SK-N-SH (cell line): ENCODE measurements at regions not wholly inside any gene's neighbourhood (a gene's known extent, or its start where the extent isn't known, plus 50 kb on each side); places are given as distances from the start of the nearest gene placed in this dataset.

Experiments used
- CTCF ChIA-PET: fragments of 300-600, 350-600 bp; formaldehyde crosslinking; extraction: SDS; loops from one replicate; lab custom pipeline; 2021; lab: Yijun Ruan, JAX
- POLR2A ChIA-PET: fragments of 350-600 bp; sonication (Branson Sonifier 250); formaldehyde crosslinking; extraction: SDS; loops from one replicate; lab custom pipeline; 2020; ENCODE audit warnings: antibody characterized with exemption, inconsistent platforms; lab: Yijun Ruan, JAX
- DNase-seq: peaks from one replicate; pipeline ENCODE4 v3.0.0; 2012
- H2AFZ ChIP-seq: fragments of 200-600 bp; sonication (generic); 2 replicates; pipeline ENCODE4 v1.8.1; 2016; ENCODE audit warnings: antibody characterized with exemption, mild to moderate bottlenecking, low read depth
- H3F3A ChIP-seq: fragments of 200-600 bp; sonication (generic); replicated peaks from 2 replicates; pipeline ENCODE3; 2016; ENCODE audit warnings: antibody characterized with exemption, mild to moderate bottlenecking; ENCODE audit not compliant: insufficient read depth
- H3K27ac ChIP-seq, 2 experiments: fragments of 200-500 bp in 1 of 2; fragments of 200-600 bp in 1 of 2; sonication (Bioruptor generic) in 1 of 2; sonication (generic), shearing (Covaris generic) in 1 of 2; 2 replicates each; pipeline versions ENCODE4 v1.5.1 to v1.6.1; 2014 to 2016; ENCODE audit warnings: low read depth in 2 of 2, inconsistent platforms in 1 of 2, low read length in 1 of 2, mild to moderate bottlenecking in 1 of 2, mixed read lengths in 1 of 2
- H3K27me3 ChIP-seq: fragments of 200-600 bp; sonication (generic), shearing (Covaris generic); 2 replicates; pipeline ENCODE4 v1.6.1; 2016; ENCODE audit warnings: mixed run types; ENCODE audit not compliant: insufficient read depth
- H3K36me3 ChIP-seq, 2 experiments: fragments of 200-500 bp in 1 of 2; fragments of 200-600 bp in 1 of 2; sonication (Bioruptor generic) in 1 of 2; sonication (generic) in 1 of 2; replicated peaks in 1 of 2; 2 replicates each; pipeline versions ENCODE3 to v1.5.1; 2014 to 2016; ENCODE audit warnings: low read length in 1 of 2, mild to moderate bottlenecking in 1 of 2; ENCODE audit not compliant: insufficient read depth in 2 of 2, control insufficient read depth in 1 of 2
- H3K4me1 ChIP-seq, 2 experiments: fragments of 200-500 bp in 1 of 2; fragments of 200-600 bp in 1 of 2; sonication (Bioruptor generic) in 1 of 2; sonication (generic), shearing (Covaris generic) in 1 of 2; 2 replicates each; pipeline versions ENCODE4 v1.5.1 to v1.6.1; 2014 to 2016; ENCODE audit warnings: low read depth in 1 of 2, low read length in 1 of 2, mixed run types in 1 of 2; ENCODE audit not compliant: insufficient read depth in 2 of 2, control insufficient read depth in 1 of 2
- H3K4me2 ChIP-seq: fragments of 200-600 bp; sonication (generic), shearing (Covaris generic); 2 replicates; pipeline ENCODE4 v1.6.1; 2017; ENCODE audit warnings: mixed run types
- H3K4me3 ChIP-seq, 2 experiments: fragments of 200-500 bp in 1 of 2; fragments of 200-600 bp in 1 of 2; sonication (Bioruptor generic) in 1 of 2; sonication (generic), shearing (Covaris generic) in 1 of 2; 2 replicates each; pipeline versions ENCODE4 v1.5.1 to v1.8.1; 2014 to 2016; ENCODE audit warnings: low read depth in 2 of 2, inconsistent platforms in 1 of 2, low read length in 1 of 2, mild to moderate bottlenecking in 1 of 2, mixed read lengths in 1 of 2, moderate library complexity in 1 of 2
- H3K79me2 ChIP-seq: fragments of 200-600 bp; sonication (generic); 2 replicates; pipeline ENCODE4 v1.8.1; 2017; ENCODE audit warnings: mild to moderate bottlenecking; ENCODE audit not compliant: insufficient read depth
- H3K9ac ChIP-seq: fragments of 200-600 bp; sonication (generic); 2 replicates; pipeline ENCODE4 v1.6.1; 2017; ENCODE audit warnings: mixed run types
- H3K9me2 ChIP-seq: fragments of 200-600 bp; sonication (generic); 2 replicates; pipeline ENCODE4 v1.6.1; 2017; ENCODE audit warnings: mixed run types
- H3K9me3 ChIP-seq: fragments of 200-600 bp; sonication (generic); 2 replicates; pipeline ENCODE4 v1.6.1; 2017; ENCODE audit warnings: mixed run types, mild to moderate bottlenecking, moderate library complexity
- H4K20me1 ChIP-seq: fragments of 200-600 bp; sonication (generic); 2 replicates; pipeline ENCODE4 v1.6.1; 2017; ENCODE audit warnings: mild to moderate bottlenecking, mixed run types; ENCODE audit not compliant: insufficient read depth
- ELF1 ChIP-seq: IDR thresholded peaks from 2 replicates; pipeline ENCODE4 v1.4.0; 2012
- EZH2phosphoT487 ChIP-seq: fragments of 200-600 bp; sonication (generic); IDR thresholded peaks from 2 replicates; pipeline ENCODE4 v1.6.1; 2017; ENCODE audit warnings: low read depth, mixed run types, mild to moderate bottlenecking, antibody characterized with exemption, moderate library complexity, borderline replicate concordance
- FOSL2 ChIP-seq: IDR thresholded peaks from 2 replicates; pipeline ENCODE4 v1.4.0; 2012; ENCODE audit warnings: low read depth, mild to moderate bottlenecking, moderate library complexity, borderline replicate concordance
- FOXJ3 ChIP-seq: sonication (generic); formaldehyde crosslinking; IDR thresholded peaks from 2 replicates; pipeline ENCODE4 v1.5.1; 2020; ENCODE audit warnings: mild to moderate bottlenecking, missing genetic modification reagents
- FOXM1 ChIP-seq: IDR thresholded peaks from 2 replicates; pipeline ENCODE4 v1.4.0; 2012; ENCODE audit warnings: low read depth, mild to moderate bottlenecking
- GABPA ChIP-seq: IDR thresholded peaks from 2 replicates; pipeline ENCODE4 v1.4.0; 2012; ENCODE audit warnings: low read depth, mild to moderate bottlenecking
- GATA2 ChIP-seq: sonication (generic); formaldehyde crosslinking; IDR thresholded peaks from 2 replicates; pipeline ENCODE4 v1.5.0; 2020; ENCODE audit warnings: mild to moderate bottlenecking, missing genetic modification reagents
- JUND ChIP-seq: IDR thresholded peaks from 2 replicates; pipeline ENCODE4 v1.4.0; 2012
- NRF1 ChIP-seq: IDR thresholded peaks from 2 replicates; pipeline ENCODE4 v1.6.1; 2012; ENCODE audit warnings: low read depth, mild to moderate bottlenecking, low read length
- POLR2AphosphoS5 ChIP-seq: IDR thresholded peaks from 2 replicates; pipeline ENCODE4 v1.6.1; 2012; ENCODE audit warnings: low read depth, low read length
- RCOR1 ChIP-seq: fragments of 150-350 bp; IDR thresholded peaks from 2 replicates; pipeline ENCODE4 v1.6.1; 2017; ENCODE audit warnings: antibody characterized with exemption, low read length
- TAF1 ChIP-seq: IDR thresholded peaks from 2 replicates; pipeline ENCODE4 v1.6.1; 2012; ENCODE audit warnings: low read depth, mild to moderate bottlenecking, low read length, moderate library complexity, borderline replicate concordance
- TCF12 ChIP-seq: IDR thresholded peaks from 2 replicates; pipeline ENCODE4 v1.4.0; 2012
- WGBS: methylation state at CpG from one replicate; pipeline ENCODE4 v1.1.6; 2017; ENCODE audit warnings: low lambda C conversion rate; 5-methylcytosine and 5-hydroxymethylcytosine counted together
- TF ChIP-seq, protein P1 (sequence below): IDR thresholded peaks from 2 replicates; pipeline ENCODE4 v1.4.0; 2012; ENCODE audit warnings: low read depth
- TF ChIP-seq, protein P2 (sequence below): IDR thresholded peaks from 2 replicates; pipeline ENCODE4 v1.4.0; 2012; ENCODE audit warnings: low read depth, borderline replicate concordance
- TF ChIP-seq, protein P3 (sequence below): IDR thresholded peaks from 2 replicates; pipeline ENCODE4 v1.6.1; 2012; ENCODE audit warnings: mild to moderate bottlenecking, low read depth, low read length, moderate library complexity
- TF ChIP-seq, protein P4 (sequence below): fragments of 150-350 bp; IDR thresholded peaks from 2 replicates; pipeline ENCODE4 v1.6.1; 2017; ENCODE audit warnings: antibody characterized with exemption, low read length, low read depth, borderline replicate concordance
- TF ChIP-seq, protein P5 (sequence below): fragments of 150-350 bp; IDR thresholded peaks from 2 replicates; pipeline ENCODE4 v1.6.1; 2016; ENCODE audit warnings: mild to moderate bottlenecking, low read depth, low read length
- TF ChIP-seq, protein P6 (sequence below): fragments of 200-600 bp; sonication (generic); IDR thresholded peaks from 2 replicates; pipeline ENCODE4 v1.6.1; 2017; ENCODE audit warnings: antibody characterized with exemption, mild to moderate bottlenecking, moderate library complexity
- TF ChIP-seq, protein P7 (sequence below): IDR thresholded peaks from 2 replicates; pipeline ENCODE4; 2012

DNA sequence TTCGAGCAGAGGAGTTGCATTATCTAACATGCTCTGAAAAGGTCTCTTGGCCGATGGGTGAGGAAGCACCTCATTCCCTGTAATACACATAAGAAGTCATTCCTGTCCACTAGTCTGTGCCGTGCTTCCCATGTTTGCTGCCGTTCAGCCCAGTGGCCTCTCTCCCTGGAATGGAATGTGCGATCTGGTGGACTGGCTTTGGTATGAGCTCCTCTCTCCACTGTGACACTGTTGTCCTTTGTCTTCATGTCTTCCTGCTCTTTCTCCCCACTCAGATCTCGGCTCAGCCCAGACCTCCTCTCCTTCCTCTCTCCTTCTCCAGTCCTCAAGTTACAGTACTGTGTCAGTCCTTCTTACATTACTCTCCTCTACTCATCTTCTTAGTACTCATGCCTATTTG lies 192.8 kb upstream of the KLF6 start:
- Histone ChIP-seq H3K9me2 (no peaks in the 10 kb centered on the region), H3K36me3 (no peaks in the 10 kb centered on the region), H3F3A (peaks cover 4% of the 10 kb centered on the region), H3K4me1 (no peaks in the 10 kb centered on the region; a peak in 1 of 4 replicates), H2AFZ (no peak overlapping the region), H3K27ac (no peak overlapping the region), H4K20me1 (no peaks in the 10 kb centered on the region), H3K9me3 (no peaks in the 10 kb centered on the region), H3K4me3 (no peak overlapping the region), H3K4me2 (no peak overlapping the region), H3K27me3 (no peaks in the 10 kb centered on the region), H3K9ac (no peak overlapping the region), H3K79me2 (no peaks in the 10 kb centered on the region)
- DNase-seq, result no peak
- CTCF ChIA-PET, result interaction anchor here (0.5 kb wide), 1 partner anchor 776 kb away, joined by 3 read pairs; no protein-coding TSS in a partner anchor
- POLR2A ChIA-PET, result no interaction called here
- TF ChIP-seq, protein P1, sequence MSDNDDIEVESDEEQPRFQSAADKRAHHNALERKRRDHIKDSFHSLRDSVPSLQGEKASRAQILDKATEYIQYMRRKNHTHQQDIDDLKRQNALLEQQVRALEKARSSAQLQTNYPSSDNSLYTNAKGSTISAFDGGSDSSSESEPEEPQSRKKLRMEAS, result no peak
- TF ChIP-seq ELF1 (no peak), FOXM1 (no peak), TAF1 (no peak), EZH2phosphoT487 (no peak), TCF12 (no peak), FOSL2 (no peak), POLR2AphosphoS5 (no peak), GATA2 (CRISPR knock-in tag) (no peak), NRF1 (no peak), JUND (no peak), GABPA (no peak), RCOR1 (no peak), FOXJ3 (CRISPR knock-in tag) (no peak)
- TF ChIP-seq, protein P2, sequence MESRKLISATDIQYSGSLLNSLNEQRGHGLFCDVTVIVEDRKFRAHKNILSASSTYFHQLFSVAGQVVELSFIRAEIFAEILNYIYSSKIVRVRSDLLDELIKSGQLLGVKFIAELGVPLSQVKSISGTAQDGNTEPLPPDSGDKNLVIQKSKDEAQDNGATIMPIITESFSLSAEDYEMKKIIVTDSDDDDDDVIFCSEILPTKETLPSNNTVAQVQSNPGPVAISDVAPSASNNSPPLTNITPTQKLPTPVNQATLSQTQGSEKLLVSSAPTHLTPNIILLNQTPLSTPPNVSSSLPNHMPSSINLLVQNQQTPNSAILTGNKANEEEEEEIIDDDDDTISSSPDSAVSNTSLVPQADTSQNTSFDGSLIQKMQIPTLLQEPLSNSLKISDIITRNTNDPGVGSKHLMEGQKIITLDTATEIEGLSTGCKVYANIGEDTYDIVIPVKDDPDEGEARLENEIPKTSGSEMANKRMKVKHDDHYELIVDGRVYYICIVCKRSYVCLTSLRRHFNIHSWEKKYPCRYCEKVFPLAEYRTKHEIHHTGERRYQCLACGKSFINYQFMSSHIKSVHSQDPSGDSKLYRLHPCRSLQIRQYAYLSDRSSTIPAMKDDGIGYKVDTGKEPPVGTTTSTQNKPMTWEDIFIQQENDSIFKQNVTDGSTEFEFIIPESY, result no peak
- TF ChIP-seq, protein P3, sequence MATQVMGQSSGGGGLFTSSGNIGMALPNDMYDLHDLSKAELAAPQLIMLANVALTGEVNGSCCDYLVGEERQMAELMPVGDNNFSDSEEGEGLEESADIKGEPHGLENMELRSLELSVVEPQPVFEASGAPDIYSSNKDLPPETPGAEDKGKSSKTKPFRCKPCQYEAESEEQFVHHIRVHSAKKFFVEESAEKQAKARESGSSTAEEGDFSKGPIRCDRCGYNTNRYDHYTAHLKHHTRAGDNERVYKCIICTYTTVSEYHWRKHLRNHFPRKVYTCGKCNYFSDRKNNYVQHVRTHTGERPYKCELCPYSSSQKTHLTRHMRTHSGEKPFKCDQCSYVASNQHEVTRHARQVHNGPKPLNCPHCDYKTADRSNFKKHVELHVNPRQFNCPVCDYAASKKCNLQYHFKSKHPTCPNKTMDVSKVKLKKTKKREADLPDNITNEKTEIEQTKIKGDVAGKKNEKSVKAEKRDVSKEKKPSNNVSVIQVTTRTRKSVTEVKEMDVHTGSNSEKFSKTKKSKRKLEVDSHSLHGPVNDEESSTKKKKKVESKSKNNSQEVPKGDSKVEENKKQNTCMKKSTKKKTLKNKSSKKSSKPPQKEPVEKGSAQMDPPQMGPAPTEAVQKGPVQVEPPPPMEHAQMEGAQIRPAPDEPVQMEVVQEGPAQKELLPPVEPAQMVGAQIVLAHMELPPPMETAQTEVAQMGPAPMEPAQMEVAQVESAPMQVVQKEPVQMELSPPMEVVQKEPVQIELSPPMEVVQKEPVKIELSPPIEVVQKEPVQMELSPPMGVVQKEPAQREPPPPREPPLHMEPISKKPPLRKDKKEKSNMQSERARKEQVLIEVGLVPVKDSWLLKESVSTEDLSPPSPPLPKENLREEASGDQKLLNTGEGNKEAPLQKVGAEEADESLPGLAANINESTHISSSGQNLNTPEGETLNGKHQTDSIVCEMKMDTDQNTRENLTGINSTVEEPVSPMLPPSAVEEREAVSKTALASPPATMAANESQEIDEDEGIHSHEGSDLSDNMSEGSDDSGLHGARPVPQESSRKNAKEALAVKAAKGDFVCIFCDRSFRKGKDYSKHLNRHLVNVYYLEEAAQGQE, result no peak
- TF ChIP-seq, protein P4, sequence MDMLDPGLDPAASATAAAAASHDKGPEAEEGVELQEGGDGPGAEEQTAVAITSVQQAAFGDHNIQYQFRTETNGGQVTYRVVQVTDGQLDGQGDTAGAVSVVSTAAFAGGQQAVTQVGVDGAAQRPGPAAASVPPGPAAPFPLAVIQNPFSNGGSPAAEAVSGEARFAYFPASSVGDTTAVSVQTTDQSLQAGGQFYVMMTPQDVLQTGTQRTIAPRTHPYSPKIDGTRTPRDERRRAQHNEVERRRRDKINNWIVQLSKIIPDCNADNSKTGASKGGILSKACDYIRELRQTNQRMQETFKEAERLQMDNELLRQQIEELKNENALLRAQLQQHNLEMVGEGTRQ, result no peak
- TF ChIP-seq, protein P5, sequence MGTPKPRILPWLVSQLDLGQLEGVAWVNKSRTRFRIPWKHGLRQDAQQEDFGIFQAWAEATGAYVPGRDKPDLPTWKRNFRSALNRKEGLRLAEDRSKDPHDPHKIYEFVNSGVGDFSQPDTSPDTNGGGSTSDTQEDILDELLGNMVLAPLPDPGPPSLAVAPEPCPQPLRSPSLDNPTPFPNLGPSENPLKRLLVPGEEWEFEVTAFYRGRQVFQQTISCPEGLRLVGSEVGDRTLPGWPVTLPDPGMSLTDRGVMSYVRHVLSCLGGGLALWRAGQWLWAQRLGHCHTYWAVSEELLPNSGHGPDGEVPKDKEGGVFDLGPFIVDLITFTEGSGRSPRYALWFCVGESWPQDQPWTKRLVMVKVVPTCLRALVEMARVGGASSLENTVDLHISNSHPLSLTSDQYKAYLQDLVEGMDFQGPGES, result no peak
- TF ChIP-seq, protein P6, sequence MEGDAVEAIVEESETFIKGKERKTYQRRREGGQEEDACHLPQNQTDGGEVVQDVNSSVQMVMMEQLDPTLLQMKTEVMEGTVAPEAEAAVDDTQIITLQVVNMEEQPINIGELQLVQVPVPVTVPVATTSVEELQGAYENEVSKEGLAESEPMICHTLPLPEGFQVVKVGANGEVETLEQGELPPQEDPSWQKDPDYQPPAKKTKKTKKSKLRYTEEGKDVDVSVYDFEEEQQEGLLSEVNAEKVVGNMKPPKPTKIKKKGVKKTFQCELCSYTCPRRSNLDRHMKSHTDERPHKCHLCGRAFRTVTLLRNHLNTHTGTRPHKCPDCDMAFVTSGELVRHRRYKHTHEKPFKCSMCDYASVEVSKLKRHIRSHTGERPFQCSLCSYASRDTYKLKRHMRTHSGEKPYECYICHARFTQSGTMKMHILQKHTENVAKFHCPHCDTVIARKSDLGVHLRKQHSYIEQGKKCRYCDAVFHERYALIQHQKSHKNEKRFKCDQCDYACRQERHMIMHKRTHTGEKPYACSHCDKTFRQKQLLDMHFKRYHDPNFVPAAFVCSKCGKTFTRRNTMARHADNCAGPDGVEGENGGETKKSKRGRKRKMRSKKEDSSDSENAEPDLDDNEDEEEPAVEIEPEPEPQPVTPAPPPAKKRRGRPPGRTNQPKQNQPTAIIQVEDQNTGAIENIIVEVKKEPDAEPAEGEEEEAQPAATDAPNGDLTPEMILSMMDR, result no peak
- TF ChIP-seq, protein P7, sequence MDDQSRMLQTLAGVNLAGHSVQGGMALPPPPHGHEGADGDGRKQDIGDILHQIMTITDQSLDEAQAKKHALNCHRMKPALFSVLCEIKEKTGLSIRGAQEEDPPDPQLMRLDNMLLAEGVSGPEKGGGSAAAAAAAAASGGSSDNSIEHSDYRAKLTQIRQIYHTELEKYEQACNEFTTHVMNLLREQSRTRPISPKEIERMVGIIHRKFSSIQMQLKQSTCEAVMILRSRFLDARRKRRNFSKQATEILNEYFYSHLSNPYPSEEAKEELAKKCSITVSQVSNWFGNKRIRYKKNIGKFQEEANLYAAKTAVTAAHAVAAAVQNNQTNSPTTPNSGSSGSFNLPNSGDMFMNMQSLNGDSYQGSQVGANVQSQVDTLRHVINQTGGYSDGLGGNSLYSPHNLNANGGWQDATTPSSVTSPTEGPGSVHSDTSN, result no peak
- 80% methylated on average over 5 of the region's 6 CpGs for WGBS
